Astrocyte (in vitro differentiated cells and primary cell): ENCODE measurements at regions not wholly inside any gene's neighbourhood (a gene's known extent, or its start where the extent isn't known, plus 50 kb on each side); places are given as distances from the start of the nearest gene placed in this dataset.

Experiments used
- DNase-seq: peaks from one replicate; pipeline ENCODE4 v3.0.0-alpha.2; 2010; ENCODE audit warnings: low read depth
- FAIRE-seq: peaks from 2 replicates; lab custom pipeline; 2011; peaks lifted over from hg19 to GRCh38; lab: Jason Lieb, UNC
- H2AFZ ChIP-seq: 2 replicates; pipeline ENCODE4 v1.6.0; 2012; ENCODE audit warnings: low read depth, low read length, inconsistent platforms
- H3K27ac ChIP-seq: 2 replicates; pipeline ENCODE4 v1.5.1; 2011; ENCODE audit warnings: low read depth, low read length, inconsistent platforms
- H3K27me3 ChIP-seq: 2 replicates; pipeline ENCODE4 v1.6.0; 2011; ENCODE audit warnings: low read length, inconsistent platforms; ENCODE audit not compliant: insufficient read depth
- H3K36me3 ChIP-seq: 2 replicates; pipeline ENCODE4 v1.5.1; 2011; ENCODE audit warnings: low read length, inconsistent platforms; ENCODE audit not compliant: insufficient read depth
- H3K4me1 ChIP-seq: 2 replicates; pipeline ENCODE4 v1.5.1; 2011; ENCODE audit warnings: low read length, inconsistent platforms; ENCODE audit not compliant: insufficient read depth
- H3K4me2 ChIP-seq: 2 replicates; pipeline ENCODE4 v1.6.0; 2012; ENCODE audit warnings: low read length, inconsistent platforms
- H3K4me3 ChIP-seq: 2 replicates; pipeline ENCODE4 v1.5.1; 2011; ENCODE audit warnings: low read depth, mild to moderate bottlenecking, low read length, inconsistent platforms; ENCODE audit not compliant: insufficient read depth
- H3K79me2 ChIP-seq: 2 replicates; pipeline ENCODE4 v1.6.0; 2012; ENCODE audit warnings: mild to moderate bottlenecking, low read length, inconsistent platforms; ENCODE audit not compliant: insufficient read depth
- H3K9ac ChIP-seq: 2 replicates; pipeline ENCODE4 v1.6.0; 2012; ENCODE audit warnings: mild to moderate bottlenecking, low read length, inconsistent platforms
- H3K9me3 ChIP-seq: 2 replicates; pipeline ENCODE4 v1.5.1; 2012; ENCODE audit warnings: low read depth, mild to moderate bottlenecking, low read length, inconsistent platforms; ENCODE audit not compliant: insufficient read depth
- H4K20me1 ChIP-seq: 2 replicates; pipeline ENCODE4 v1.6.0; 2012; ENCODE audit warnings: low read length, inconsistent platforms; ENCODE audit not compliant: insufficient read depth
- H3K27ac Mint-ChIP-seq: one replicate; pipeline ENCODE4 v1.8.0; 2021; ENCODE audit warnings: mild to moderate bottlenecking, mixed read lengths; ENCODE audit not compliant: unreplicated experiment
- H3K27me3 Mint-ChIP-seq: one replicate; pipeline ENCODE4 v1.8.0; 2021; ENCODE audit warnings: low read depth, mixed read lengths; ENCODE audit not compliant: unreplicated experiment
- H3K36me3 Mint-ChIP-seq: one replicate; pipeline ENCODE4 v1.8.0; 2021; ENCODE audit warnings: low read depth, mixed read lengths; ENCODE audit not compliant: unreplicated experiment
- H3K4me1 Mint-ChIP-seq: one replicate; pipeline ENCODE4 v1.8.0; 2021; ENCODE audit warnings: low read depth, mixed read lengths; ENCODE audit not compliant: unreplicated experiment
- H3K4me3 Mint-ChIP-seq: one replicate; pipeline ENCODE4 v1.8.0; 2021; ENCODE audit warnings: mild to moderate bottlenecking, moderate library complexity, mixed read lengths; ENCODE audit not compliant: unreplicated experiment
- H3K9me3 Mint-ChIP-seq: one replicate; pipeline ENCODE4 v1.8.0; 2021; ENCODE audit warnings: mild to moderate bottlenecking, mixed read lengths; ENCODE audit not compliant: unreplicated experiment
- CTCF ChIP-seq: IDR thresholded peaks from 2 replicates; pipeline ENCODE4 v1.5.1; 2011; ENCODE audit warnings: low read depth, mild to moderate bottlenecking, inconsistent platforms, low read length, moderate library complexity; ENCODE audit not compliant: insufficient read depth
- EZH2 ChIP-seq: IDR thresholded peaks from 2 replicates; pipeline ENCODE4 v1.6.1; 2012; ENCODE audit warnings: mild to moderate bottlenecking, low read length, inconsistent platforms; ENCODE audit not compliant: insufficient read depth

GRCh38 chr4:151983854-151984253, 223.0 kb upstream of the GATB start:
- Mint-ChIP-seq H3K36me3 (no peaks in the 10 kb centered on the region), H3K9me3 (no peaks in the 10 kb centered on the region), H3K4me3 (no peak overlapping the region), H3K27me3 (peaks cover 3% of the 10 kb centered on the region), H3K27ac (no peak overlapping the region), H3K4me1 (no peaks in the 10 kb centered on the region)
- Histone ChIP-seq H3K27ac (no peak overlapping the region), H3K9ac (no peak overlapping the region), H3K36me3 (no peaks in the 10 kb centered on the region), H3K9me3 (no peaks in the 10 kb centered on the region), H3K79me2 (no peaks in the 10 kb centered on the region), H3K4me3 (no peak overlapping the region), H4K20me1 (no peaks in the 10 kb centered on the region), H3K27me3 (no peaks in the 10 kb centered on the region), H3K4me1 (no peaks in the 10 kb centered on the region), H3K4me2 (no peak overlapping the region), H2AFZ (no peak overlapping the region)
- FAIRE-seq (no peak), DNase-seq (no peak)
- TF ChIP-seq CTCF (no peak), EZH2 (no peak)

- Mint-ChIP-seq H3K27ac (no peak overlapping the region), H3K9me3 (peaks cover 21% of the 10 kb centered on the region), H3K27me3 (peaks cover 5% of the 10 kb centered on the region), H3K36me3 (peaks cover 4% of the 10 kb centered on the region), H3K4me1 (no peaks in the 10 kb centered on the region), H3K4me3 (no peak overlapping the region)
- TF ChIP-seq EZH2 (no peak), CTCF (no peak)
- no peaks in the 10 kb centered on the region for H3K4me1 ChIP-seq
- H4K20me1 ChIP-seq, result no peaks in the 10 kb centered on the region
- DNase-seq (no peak), FAIRE-seq (no peak)
- H3K9me3 ChIP-seq, result peaks cover 2% of the 10 kb centered on the region
- H3K36me3 ChIP-seq, result no peaks in the 10 kb centered on the region
- H3K79me2 ChIP-seq, result no peaks in the 10 kb centered on the region
- H2AFZ ChIP-seq, result no peak overlapping the region
- no peak overlapping the region for H3K4me2 ChIP-seq
- H3K27ac ChIP-seq, result no peak overlapping the region
- H3K9ac ChIP-seq, result no peak overlapping the region
- no peaks in the 10 kb centered on the region for H3K27me3 ChIP-seq
- H3K4me3 ChIP-seq, result no peak overlapping the region
These were observed 219.0 kb upstream of the GATB start for GRCh38 chr4:151979819-151980218.

- Mint-ChIP-seq H3K4me1 (no peaks in the 10 kb centered on the region), H3K4me3 (no peak overlapping the region), H3K27ac (no peak overlapping the region), H3K9me3 (peaks cover 2% of the 10 kb centered on the region), H3K36me3 (no peaks in the 10 kb centered on the region), H3K27me3 (peaks cover 3% of the 10 kb centered on the region)
- Histone ChIP-seq H3K36me3 (no peaks in the 10 kb centered on the region), H3K4me1 (no peaks in the 10 kb centered on the region), H3K4me3 (no peak overlapping the region), H3K4me2 (no peak overlapping the region), H3K27me3 (no peaks in the 10 kb centered on the region), H4K20me1 (no peaks in the 10 kb centered on the region), H3K9me3 (no peaks in the 10 kb centered on the region), H3K79me2 (no peaks in the 10 kb centered on the region), H3K27ac (no peak overlapping the region), H2AFZ (no peak overlapping the region), H3K9ac (no peak overlapping the region)
- DNase-seq, result no peak
- FAIRE-seq, result no peak
- TF ChIP-seq CTCF (no peak), EZH2 (no peak)
These were observed 207.8 kb upstream of the GATB start for GRCh38 chr4:151968643-151969042.
